ENCODE measurements at regions not wholly inside any gene's neighbourhood (a gene's known extent, or its start where the extent isn't known, plus 50 kb on each side); places are given as distances from the start of the nearest gene placed in this dataset.
"Not testable (repeated sequence)": the region's sequence is repeated elsewhere in the genome, so short reads cannot be mapped to it uniquely, and the experiment has no call there.

DNA sequence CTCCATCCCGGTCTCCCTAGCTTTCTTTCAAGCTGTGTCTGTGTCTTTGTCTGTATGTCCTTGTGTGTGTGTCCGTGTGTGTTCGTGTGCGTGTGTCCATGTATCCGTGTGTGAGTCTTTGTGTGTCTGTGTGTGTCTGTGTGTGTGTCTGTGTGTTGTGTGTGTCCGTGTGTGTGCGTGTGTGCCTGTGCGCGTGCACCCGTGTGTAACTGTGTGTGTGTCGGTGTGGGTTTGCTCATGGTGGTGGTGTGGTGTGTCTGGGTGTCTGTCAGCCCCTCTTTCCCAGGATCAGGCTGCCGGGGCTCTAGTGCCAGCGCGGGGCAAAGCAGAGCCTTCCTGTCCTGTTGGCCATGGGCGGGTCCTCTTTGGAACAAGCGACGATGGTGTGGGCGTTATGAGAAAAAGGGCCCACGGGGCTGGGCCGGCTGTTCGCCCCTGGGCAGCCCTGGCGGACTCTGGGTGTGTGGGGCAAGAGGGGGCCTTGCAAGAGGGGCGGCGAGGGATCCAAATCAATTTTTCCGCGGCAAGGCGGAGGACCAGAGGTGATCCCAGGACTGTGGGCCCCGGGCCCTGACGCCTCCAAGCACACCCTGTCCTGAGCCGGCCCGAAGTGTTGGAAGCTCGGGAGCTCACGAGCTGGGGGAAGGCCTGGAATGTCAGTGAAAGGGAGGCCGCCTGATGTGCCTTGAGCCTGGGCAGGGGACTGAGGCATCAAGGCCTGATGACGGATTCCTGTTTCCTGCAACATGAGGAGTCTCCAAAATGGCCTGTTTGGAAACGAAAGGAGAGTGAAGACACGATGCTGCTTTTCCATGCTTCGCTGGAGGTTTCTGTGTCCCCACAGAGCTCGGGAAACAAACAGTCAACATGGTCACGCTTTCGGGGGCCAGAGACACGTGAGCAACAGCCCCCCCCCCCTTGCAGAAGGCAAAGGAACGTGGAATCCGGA, 3929.2 kb upstream of the OR11H1 start:
- Histone ChIP-seq H3K27ac (no peak overlapping the region), H3K4me1 (no peaks in the 10 kb centered on the region), H3K27me3 (no peaks in the 10 kb centered on the region), H3K4me3 (no peak overlapping the region), H3K9me3 (peaks cover 0 to 56% (median 19%) of the 10 kb centered on the region in 4 donors), H3K36me3 (no peaks in the 10 kb centered on the region)
- DNase-seq (peak in 1 of 2 donors; percentile 85), ATAC-seq (ENCODE audit: low FRiP score in 2 of 2) (peak; percentile 48 to 66)
- 86 to 88% methylated on average over 44 of the region's 44 CpGs for WGBS, 2 donors
- TF ChIP-seq POLR2AphosphoS5 (IDR thresholded peaks at IDR 0.05): no peak
- no peak for TF ChIP-seq POLR2A (IDR thresholded peaks at IDR 0.05)
- no peak for TF ChIP-seq EP300 (IDR thresholded peaks at IDR 0.05)
- TF ChIP-seq, protein P1, sequence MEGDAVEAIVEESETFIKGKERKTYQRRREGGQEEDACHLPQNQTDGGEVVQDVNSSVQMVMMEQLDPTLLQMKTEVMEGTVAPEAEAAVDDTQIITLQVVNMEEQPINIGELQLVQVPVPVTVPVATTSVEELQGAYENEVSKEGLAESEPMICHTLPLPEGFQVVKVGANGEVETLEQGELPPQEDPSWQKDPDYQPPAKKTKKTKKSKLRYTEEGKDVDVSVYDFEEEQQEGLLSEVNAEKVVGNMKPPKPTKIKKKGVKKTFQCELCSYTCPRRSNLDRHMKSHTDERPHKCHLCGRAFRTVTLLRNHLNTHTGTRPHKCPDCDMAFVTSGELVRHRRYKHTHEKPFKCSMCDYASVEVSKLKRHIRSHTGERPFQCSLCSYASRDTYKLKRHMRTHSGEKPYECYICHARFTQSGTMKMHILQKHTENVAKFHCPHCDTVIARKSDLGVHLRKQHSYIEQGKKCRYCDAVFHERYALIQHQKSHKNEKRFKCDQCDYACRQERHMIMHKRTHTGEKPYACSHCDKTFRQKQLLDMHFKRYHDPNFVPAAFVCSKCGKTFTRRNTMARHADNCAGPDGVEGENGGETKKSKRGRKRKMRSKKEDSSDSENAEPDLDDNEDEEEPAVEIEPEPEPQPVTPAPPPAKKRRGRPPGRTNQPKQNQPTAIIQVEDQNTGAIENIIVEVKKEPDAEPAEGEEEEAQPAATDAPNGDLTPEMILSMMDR (IDR thresholded peaks at IDR 0.05): no peak

DNA sequence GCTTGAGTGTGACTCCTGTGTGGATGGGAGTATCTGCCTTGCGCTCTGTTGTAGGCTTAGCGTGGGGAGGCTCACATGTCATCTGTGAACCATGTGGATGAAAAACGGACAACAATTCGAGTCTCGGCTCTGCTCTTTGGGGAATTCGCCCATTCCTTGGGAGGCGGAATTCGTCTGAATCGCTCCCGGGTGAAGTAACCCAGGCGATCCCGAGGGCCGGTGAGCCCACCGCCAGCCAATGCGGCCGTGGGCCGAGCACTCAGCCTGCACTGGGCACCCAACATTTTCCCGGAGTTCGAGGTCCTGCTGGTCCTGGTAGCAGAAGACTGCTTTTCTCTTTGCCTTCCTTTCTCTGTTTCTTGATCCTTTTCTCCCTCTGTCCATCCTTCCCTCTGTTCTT, 3928.5 kb upstream of the OR11H1 start:
- WGBS, 2 donors: 91 to 94% methylated on average over 11 to 19 of the region's 19 CpGs

DNA sequence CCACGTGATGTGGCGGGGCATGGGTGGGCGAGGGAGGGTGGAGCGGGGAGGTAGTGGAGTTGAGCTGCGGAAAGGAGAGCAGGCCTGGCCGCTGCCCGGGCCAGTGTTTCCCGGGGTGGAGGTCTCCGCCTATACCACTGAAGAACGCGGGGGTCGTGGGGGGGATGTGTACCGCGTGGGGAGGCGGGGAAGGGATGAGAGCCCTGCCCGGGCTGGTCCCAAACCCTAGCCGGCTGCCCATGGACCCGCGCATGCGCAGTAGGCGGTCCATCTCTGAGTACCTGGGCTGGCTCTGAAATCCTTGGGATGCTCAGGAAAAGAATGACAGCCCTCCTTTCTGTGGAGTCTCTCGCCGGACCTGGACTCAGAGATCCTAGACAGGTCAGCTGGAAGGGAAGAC, 3927.8 kb upstream of the OR11H1 start:
- H3K36me3 ChIP-seq, H3K4me3 ChIP-seq, H3K27me3 ChIP-seq, H3K27ac ChIP-seq, H3K4me1 ChIP-seq: not testable (repeated sequence)
- H3K9me3 ChIP-seq: peaks cover 0 to 50% (median 15%) of the 10 kb centered on the region in 4 donors
- 83 to 87% methylated on average over 23 of the region's 23 CpGs for WGBS, 2 donors
- DNase-seq (peak in 1 of 2 donors; percentile 80), ATAC-seq (ENCODE audit: low FRiP score in 2 of 2) (peak in 1 of 2 donors; percentile 51)

More for the DNA sequence above, 3928.5 kb upstream of the OR11H1 start:
- peaks cover 0 to 50% (median 14%) of the 10 kb centered on the region in 4 donors for H3K9me3 ChIP-seq
- not testable (repeated sequence) for H3K27ac ChIP-seq; H3K4me3 ChIP-seq; H3K4me1 ChIP-seq; H3K27me3 ChIP-seq; H3K36me3 ChIP-seq; ATAC-seq (ENCODE audit: low FRiP score in 2 of 2)
- DNase-seq: peak in 1 of 2 donors; percentile 74

DNA sequence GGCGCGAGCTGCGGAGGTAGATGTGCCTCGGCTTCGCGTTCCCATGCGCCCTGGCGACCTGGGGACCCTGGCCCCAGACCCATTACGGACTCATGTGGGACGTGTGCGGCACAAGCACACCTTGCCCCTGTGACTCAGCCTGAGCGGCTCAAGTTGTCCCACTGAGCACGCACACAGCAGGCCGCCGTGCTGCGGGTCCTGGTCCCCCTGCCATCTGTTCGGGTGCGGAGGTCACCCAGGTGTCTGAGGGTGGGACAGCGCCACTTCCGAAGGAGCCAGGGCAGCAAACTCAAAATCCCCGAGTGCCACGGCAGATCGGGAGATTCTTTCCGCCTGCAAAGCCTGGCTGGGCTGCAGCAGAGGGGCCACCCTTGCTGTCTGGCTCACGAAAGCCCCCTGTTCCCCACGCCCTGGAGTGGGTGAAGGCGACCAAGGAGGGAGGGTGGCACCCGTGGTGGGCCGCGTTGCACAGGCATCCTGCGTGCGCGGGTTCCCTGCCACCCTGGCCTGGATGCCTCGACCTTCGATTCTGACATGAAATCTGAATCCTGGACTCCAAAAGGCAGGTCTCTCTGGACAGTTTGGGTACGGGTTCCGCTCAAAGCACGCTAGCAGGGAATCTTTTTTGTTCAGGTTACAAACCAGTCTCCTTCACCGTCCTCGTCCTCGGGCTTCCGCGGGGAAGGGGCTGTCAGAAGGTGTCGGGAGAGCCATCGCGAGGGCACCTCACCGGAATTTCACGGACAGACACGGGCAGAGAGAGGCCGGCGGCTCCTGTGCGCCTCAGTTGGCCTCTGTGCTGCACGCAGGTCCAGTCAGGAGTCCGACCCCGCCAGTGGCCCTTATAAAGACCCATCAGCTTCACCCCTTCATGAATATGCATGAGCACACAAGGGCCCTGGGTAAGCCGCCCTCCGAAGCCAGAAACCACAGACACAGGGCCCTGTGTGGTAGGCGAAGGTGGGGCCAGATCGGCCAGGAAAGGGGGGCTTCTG, 3926.8 kb upstream of the OR11H1 start:
- not testable (repeated sequence) for H3K27me3 ChIP-seq; H3K4me3 ChIP-seq; H3K36me3 ChIP-seq; H3K27ac ChIP-seq; H3K4me1 ChIP-seq; ATAC-seq (ENCODE audit: low FRiP score in 2 of 2)
- H3K9me3 ChIP-seq: peaks cover 0 to 61% (median 24%) of the 10 kb centered on the region in 4 donors
- DNase-seq: peak in 1 of 2 donors; percentile 84
- 83 to 88% methylated on average over 47 to 59 of the region's 59 CpGs for WGBS, 2 donors

DNA sequence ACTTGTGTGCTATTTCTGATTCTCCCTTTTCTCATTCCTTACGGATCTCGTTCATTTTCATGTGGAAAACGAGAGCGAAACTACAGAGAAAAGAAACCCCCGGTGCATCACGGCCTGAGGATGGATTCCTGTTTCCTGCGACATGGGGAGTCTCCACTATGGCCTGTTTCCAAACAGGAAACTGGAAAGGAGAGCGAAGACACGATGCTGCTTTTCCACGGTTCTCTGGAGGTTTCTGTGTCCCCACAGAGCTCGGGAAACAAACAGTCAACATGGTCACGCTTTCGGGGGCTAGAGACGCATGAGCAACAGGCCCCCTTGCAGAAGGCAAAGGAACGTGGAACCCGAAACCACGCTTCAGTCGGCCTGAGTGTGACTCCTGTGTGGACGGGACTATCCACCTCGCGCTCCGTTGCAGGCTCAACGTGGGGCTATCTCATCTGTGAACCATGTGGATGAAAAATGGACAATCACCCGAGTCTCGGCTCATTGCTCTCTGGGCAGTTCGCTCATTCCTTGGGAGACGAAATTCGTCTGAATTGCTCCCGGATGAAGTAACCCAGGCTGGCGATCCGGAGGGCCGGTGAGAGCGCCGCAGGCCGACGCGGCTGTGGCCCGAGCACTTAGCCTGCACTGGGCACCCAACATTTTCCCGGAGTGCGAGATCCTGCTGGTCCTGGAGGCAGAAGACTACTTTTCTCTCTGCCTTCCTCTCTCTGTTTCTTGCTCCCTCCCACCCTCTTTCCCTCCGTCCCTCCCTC, 3923.2 kb upstream of the OR11H1 start:
- peaks cover 0 to 56% (median 20%) of the 10 kb centered on the region in 4 donors for H3K9me3 ChIP-seq
- ATAC-seq (ENCODE audit: low FRiP score in 2 of 2): not testable (repeated sequence)
- 73 to 76% methylated on average over 41 of the region's 41 CpGs for WGBS, 2 donors

DNA sequence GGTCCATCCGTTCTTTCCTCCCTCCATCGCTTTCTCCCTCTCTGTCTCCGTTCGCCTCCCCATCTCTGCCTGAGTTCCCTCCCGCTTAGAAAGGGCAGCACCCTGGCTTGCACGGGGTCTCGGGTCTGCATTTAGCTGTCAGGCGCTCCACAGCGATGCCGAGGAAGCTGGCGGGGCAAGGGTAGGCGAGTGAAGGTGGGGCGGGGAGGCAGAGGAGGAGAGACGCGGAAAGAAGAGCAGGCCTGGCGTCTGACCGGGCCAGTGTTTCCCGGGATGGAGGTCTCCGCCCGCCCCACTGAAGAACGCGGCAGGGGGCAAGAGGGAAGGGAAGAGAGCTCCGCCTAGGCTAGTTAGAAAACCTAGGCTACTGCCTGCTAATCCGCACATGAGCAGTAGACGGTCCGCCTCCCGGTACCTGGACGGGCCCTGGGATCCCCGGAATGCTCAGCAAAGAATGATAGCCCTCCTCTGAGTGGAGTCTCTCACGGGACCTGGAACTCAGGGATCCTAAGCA, 3922.5 kb upstream of the OR11H1 start:
- no peaks in the 10 kb centered on the region for H3K36me3 ChIP-seq
- peaks cover 0 to 56% (median 24%) of the 10 kb centered on the region in 4 donors for H3K9me3 ChIP-seq
- no peak for ATAC-seq (ENCODE audit: low FRiP score in 2 of 2)
- H3K4me3 ChIP-seq: no peak overlapping the region
- peak in 1 of 2 donors; percentile 79 for DNase-seq
- WGBS, 2 donors: 80 to 84% methylated on average over 30 of the region's 30 CpGs
- H3K27ac ChIP-seq: no peak overlapping the region
- TF ChIP-seq POLR2AphosphoS5 (IDR thresholded peaks at IDR 0.05): no peak
- no peak for TF ChIP-seq POLR2A (IDR thresholded peaks at IDR 0.05)
- TF ChIP-seq EP300 (IDR thresholded peaks at IDR 0.05): no peak
- TF ChIP-seq, protein P1 (IDR thresholded peaks at IDR 0.05): no peak
- no peaks in the 10 kb centered on the region for H3K27me3 ChIP-seq
- H3K4me1 ChIP-seq: no peaks in the 10 kb centered on the region

More for the DNA sequence above, 3923.2 kb upstream of the OR11H1 start:
- not testable (repeated sequence) for H3K4me3 ChIP-seq, H3K27ac ChIP-seq, H3K36me3 ChIP-seq, H3K4me1 ChIP-seq, H3K27me3 ChIP-seq
- DNase-seq: peak in 1 of 2 donors; percentile 75

DNA sequence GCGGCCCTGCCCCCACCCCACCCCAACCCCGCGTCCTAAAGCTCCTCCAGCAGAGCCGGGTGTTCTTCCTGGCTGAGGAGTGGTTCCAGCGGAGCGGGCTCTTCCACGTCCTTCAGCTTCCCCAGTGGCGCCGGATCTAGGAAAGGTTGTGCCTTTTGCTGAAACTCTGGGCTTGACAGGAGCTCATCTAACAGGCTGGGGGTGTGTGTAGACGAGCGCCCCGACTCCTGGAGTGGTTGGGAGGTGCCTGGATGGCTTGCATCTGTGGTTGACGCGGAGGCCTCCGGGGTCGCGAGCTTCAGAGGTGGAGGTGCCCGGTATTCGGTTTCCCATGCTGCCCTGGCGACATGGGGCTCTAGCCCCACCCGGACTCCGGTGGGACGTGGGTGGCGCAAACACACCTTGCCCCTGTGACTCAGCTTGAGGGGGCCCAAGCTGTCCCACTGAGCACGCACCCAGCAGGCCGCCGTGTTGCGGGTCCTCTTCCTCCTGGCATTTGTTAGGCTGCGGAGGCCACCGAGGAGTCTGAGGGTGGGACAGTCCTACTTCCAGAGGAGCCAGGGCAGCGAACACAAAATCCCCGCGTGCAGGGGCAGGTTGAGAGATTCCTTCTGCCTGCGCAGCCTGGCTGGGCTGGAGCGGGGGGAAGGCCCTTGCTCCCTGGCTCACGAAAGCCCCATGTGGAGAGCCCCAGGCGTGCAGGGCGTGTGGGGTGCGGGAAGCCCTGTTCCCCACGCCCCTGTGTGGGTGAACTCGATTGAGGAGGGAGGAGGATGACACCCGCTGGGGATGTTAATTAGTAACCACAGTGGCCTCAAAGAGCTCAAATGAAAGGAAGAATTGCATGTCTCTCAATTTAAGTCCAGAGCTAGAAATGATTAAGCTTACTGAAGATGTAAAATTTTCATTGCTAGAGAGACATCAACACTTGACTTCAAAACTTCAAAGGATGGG, 3921.7 kb upstream of the OR11H1 start:
- H3K27ac ChIP-seq; H3K36me3 ChIP-seq; H3K4me1 ChIP-seq; ATAC-seq (ENCODE audit: low FRiP score in 2 of 2); H3K27me3 ChIP-seq; H3K4me3 ChIP-seq: not testable (repeated sequence)
- H3K9me3 ChIP-seq: peaks cover 0 to 55% (median 24%) of the 10 kb centered on the region in 4 donors
- peak in 1 of 2 donors; percentile 83 for DNase-seq
- 81 to 82% methylated on average over 42 of the region's 42 CpGs for WGBS, 2 donors

DNA sequence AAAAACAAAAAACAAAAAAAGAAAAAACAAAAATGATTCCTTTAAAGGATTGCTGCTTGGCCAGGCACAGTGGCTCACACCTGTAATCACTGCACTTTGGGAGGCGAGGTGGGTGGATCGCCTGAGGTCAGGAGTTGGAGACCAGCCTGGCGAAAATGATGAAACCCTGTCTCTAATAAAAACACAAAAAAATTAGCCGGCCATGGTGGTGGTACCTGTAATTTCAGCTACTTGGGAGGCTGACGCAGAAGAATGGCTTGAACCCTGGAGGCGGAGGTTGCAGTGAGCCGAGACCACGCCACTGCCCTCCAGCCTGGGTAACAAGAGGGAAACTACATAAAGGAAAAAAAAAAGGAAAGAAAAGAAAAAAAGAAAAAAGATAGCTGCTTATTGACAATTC, 3920.8 kb upstream of the OR11H1 start:
- H3K9me3 ChIP-seq: peaks cover 0 to 60% (median 28%) of the 10 kb centered on the region in 4 donors
- H3K27ac ChIP-seq; ATAC-seq (ENCODE audit: low FRiP score in 2 of 2); H3K4me1 ChIP-seq; H3K36me3 ChIP-seq; H3K27me3 ChIP-seq; DNase-seq; H3K4me3 ChIP-seq: not testable (repeated sequence)
- WGBS, 2 donors: 80 to 81% methylated on average over 8 of the region's 8 CpGs
